ENCODE measurements at regions not wholly inside any gene's neighbourhood (a gene's known extent, or its start where the extent isn't known, plus 50 kb on each side); places are given as distances from the start of the nearest gene placed in this dataset.

- Mint-ChIP-seq H3K9me3 (peaks cover 0 to 6% (median 0%) of the 10 kb centered on the region in 3 donors), H3K27me3 (no peaks in the 10 kb centered on the region), H3K36me3 (no peaks in the 10 kb centered on the region), H3K4me3 (no peak overlapping the region), H3K27ac (no peak overlapping the region), H3K4me1 (peaks cover 0 to 9% (median 0%) of the 10 kb centered on the region in 3 donors)
- H3K4me3 ChIP-seq (ENCODE audit: control insufficient read depth in 1 of 2, extremely low read depth in 1 of 2, low read length in 1 of 2) = no peak overlapping the region
- no peak overlapping the region for H3K27ac ChIP-seq (ENCODE audit: low read length)
- H3K4me1 ChIP-seq (ENCODE audit: control insufficient read depth in 1 of 2, extremely low read depth in 1 of 2, insufficient read depth in 2 of 2, low read length in 2 of 2) = no peaks in the 10 kb centered on the region
- POLR2A ChIA-PET = no interaction called here
- CTCF ChIA-PET = no interaction called here
- H3K27me3 ChIP-seq (replicated peaks in 1 of 2; ENCODE audit: control insufficient read depth in 2 of 2, extremely low read depth in 1 of 2, insufficient read depth in 2 of 2, low read length in 1 of 2) = no peaks in the 10 kb centered on the region
- H3K9me3 ChIP-seq = no peaks in the 10 kb centered on the region
- no peak for DNase-seq
- H3K36me3 ChIP-seq (ENCODE audit: control insufficient read depth in 2 of 2, extremely low read depth in 1 of 2, insufficient read depth in 1 of 2, low read length in 1 of 2) = no peaks in the 10 kb centered on the region
- WGBS (ENCODE audit: insufficient coverage) = no CpG with 5 or more reads among the region's 2 CpGs
- ATAC-seq (replicated peaks in 1 of 4) = no peak
Measured at GRCh38 chr1:98305362-98305761, 356.2 kb upstream of the SNX7 start.

DNA sequence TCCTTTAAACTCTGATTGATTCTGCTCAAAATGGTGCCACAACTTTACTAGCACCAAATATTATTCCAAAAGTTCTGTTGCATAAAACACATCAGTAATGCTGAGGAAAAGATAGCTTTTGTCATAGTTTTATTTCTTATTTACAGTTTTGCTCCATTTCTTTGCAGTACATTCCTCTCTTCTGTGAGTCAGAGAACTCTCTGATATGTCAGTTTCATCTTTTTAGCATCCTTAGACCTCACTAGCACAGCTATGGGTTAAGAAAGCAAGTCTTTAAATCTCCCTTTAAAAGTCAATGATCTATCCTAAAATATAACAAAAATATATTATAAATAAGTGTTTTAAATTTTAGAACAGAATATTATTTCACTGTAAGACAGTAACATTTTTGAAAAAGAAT lies 356.6 kb upstream of the SNX7 start:
- Mint-ChIP-seq H3K4me3 (no peak overlapping the region), H3K27me3 (no peaks in the 10 kb centered on the region), H3K36me3 (no peaks in the 10 kb centered on the region), H3K4me1 (peaks cover 0 to 9% (median 0%) of the 10 kb centered on the region in 3 donors), H3K27ac (no peak overlapping the region), H3K9me3 (peaks cover 0 to 3% (median 0%) of the 10 kb centered on the region in 3 donors)
- Histone ChIP-seq H3K36me3 (ENCODE audit: control insufficient read depth in 2 of 2, extremely low read depth in 1 of 2, insufficient read depth in 1 of 2, low read length in 1 of 2) (no peaks in the 10 kb centered on the region), H3K27me3 (replicated peaks in 1 of 2; ENCODE audit: control insufficient read depth in 2 of 2, extremely low read depth in 1 of 2, insufficient read depth in 2 of 2, low read length in 1 of 2) (no peaks in the 10 kb centered on the region), H3K4me1 (ENCODE audit: control insufficient read depth in 1 of 2, extremely low read depth in 1 of 2, insufficient read depth in 2 of 2, low read length in 2 of 2) (no peaks in the 10 kb centered on the region), H3K9me3 (no peaks in the 10 kb centered on the region), H3K4me3 (ENCODE audit: control insufficient read depth in 1 of 2, extremely low read depth in 1 of 2, low read length in 1 of 2) (no peak overlapping the region), H3K27ac (ENCODE audit: low read length) (no peak overlapping the region)
- ATAC-seq (replicated peaks in 1 of 4) (no peak), DNase-seq (no peak)
- ChIA-PET POLR2A (no interaction called here), CTCF (no interaction called here)

GRCh38 chr1:98299861-98300260 lies 361.7 kb upstream of the SNX7 start:
- no peak overlapping the region for H3K4me3 ChIP-seq (ENCODE audit: control insufficient read depth in 1 of 2, extremely low read depth in 1 of 2, low read length in 1 of 2)
- no peaks in the 10 kb centered on the region for H3K27me3 ChIP-seq (replicated peaks in 1 of 2; ENCODE audit: control insufficient read depth in 2 of 2, extremely low read depth in 1 of 2, insufficient read depth in 2 of 2, low read length in 1 of 2)
- H3K27ac ChIP-seq (ENCODE audit: low read length) = no peak overlapping the region
- DNase-seq (no peak), ATAC-seq (replicated peaks in 1 of 4) (no peak)
- no peaks in the 10 kb centered on the region for H3K4me1 ChIP-seq (ENCODE audit: control insufficient read depth in 1 of 2, extremely low read depth in 1 of 2, insufficient read depth in 2 of 2, low read length in 2 of 2)
- Mint-ChIP-seq H3K36me3 (no peaks in the 10 kb centered on the region), H3K4me3 (no peak overlapping the region), H3K4me1 (no peaks in the 10 kb centered on the region), H3K9me3 (peaks cover 0 to 3% (median 0%) of the 10 kb centered on the region in 3 donors), H3K27ac (no peak overlapping the region), H3K27me3 (no peaks in the 10 kb centered on the region)
- CTCF ChIA-PET = no interaction called here
- H3K9me3 ChIP-seq = no peaks in the 10 kb centered on the region
- POLR2A ChIA-PET = no interaction called here
- 100% methylated on average over 1 of the region's 3 CpGs for WGBS (ENCODE audit: insufficient coverage)
- no peaks in the 10 kb centered on the region for H3K36me3 ChIP-seq (ENCODE audit: control insufficient read depth in 2 of 2, extremely low read depth in 1 of 2, insufficient read depth in 1 of 2, low read length in 1 of 2)

GRCh38 chr1:98299313-98299712 lies 362.2 kb upstream of the SNX7 start:
- H3K27me3 Mint-ChIP-seq = no peaks in the 10 kb centered on the region
- DNase-seq = no peak

GRCh38 chr1:98298319-98298718 lies 363.2 kb upstream of the SNX7 start:
- WGBS (ENCODE audit: insufficient coverage) = no CpG with 5 or more reads among the region's 2 CpGs
- no peaks in the 10 kb centered on the region for H3K36me3 ChIP-seq (ENCODE audit: control insufficient read depth in 2 of 2, extremely low read depth in 1 of 2, insufficient read depth in 1 of 2, low read length in 1 of 2)
- ChIA-PET POLR2A (interaction anchor here in 1 of 2 donors (0.6 kb wide), 1 partner anchor 75 kb away, joined by 3 read pairs; no protein-coding TSS in a partner anchor), CTCF (no interaction called here)
- ATAC-seq (replicated peaks in 1 of 4) (no peak), DNase-seq (no peak)
- no peak overlapping the region for H3K27ac ChIP-seq (ENCODE audit: low read length)
- no peaks in the 10 kb centered on the region for H3K4me1 ChIP-seq (ENCODE audit: control insufficient read depth in 1 of 2, extremely low read depth in 1 of 2, insufficient read depth in 2 of 2, low read length in 2 of 2)
- H3K27me3 Mint-ChIP-seq = no peaks in the 10 kb centered on the region
- H3K36me3 Mint-ChIP-seq = no peaks in the 10 kb centered on the region
- no peak overlapping the region for H3K4me3 Mint-ChIP-seq
- peaks cover 0 to 3% (median 0%) of the 10 kb centered on the region in 3 donors for H3K9me3 Mint-ChIP-seq
- H3K27ac Mint-ChIP-seq = no peak overlapping the region
- H3K4me1 Mint-ChIP-seq = no peaks in the 10 kb centered on the region
- no peaks in the 10 kb centered on the region for H3K9me3 ChIP-seq
- H3K27me3 ChIP-seq (replicated peaks in 1 of 2; ENCODE audit: control insufficient read depth in 2 of 2, extremely low read depth in 1 of 2, insufficient read depth in 2 of 2, low read length in 1 of 2) = no peaks in the 10 kb centered on the region
- H3K4me3 ChIP-seq (ENCODE audit: control insufficient read depth in 1 of 2, extremely low read depth in 1 of 2, low read length in 1 of 2) = no peak overlapping the region

More at GRCh38 chr1:98299313-98299712, 362.2 kb upstream of the SNX7 start:
- H3K4me1 Mint-ChIP-seq = no peaks in the 10 kb centered on the region
- Histone ChIP-seq H3K27ac (ENCODE audit: low read length) (no peak overlapping the region), H3K4me3 (ENCODE audit: control insufficient read depth in 1 of 2, extremely low read depth in 1 of 2, low read length in 1 of 2) (no peak overlapping the region), H3K9me3 (no peaks in the 10 kb centered on the region), H3K36me3 (ENCODE audit: control insufficient read depth in 2 of 2, extremely low read depth in 1 of 2, insufficient read depth in 1 of 2, low read length in 1 of 2) (no peaks in the 10 kb centered on the region), H3K4me1 (ENCODE audit: control insufficient read depth in 1 of 2, extremely low read depth in 1 of 2, insufficient read depth in 2 of 2, low read length in 2 of 2) (no peaks in the 10 kb centered on the region), H3K27me3 (replicated peaks in 1 of 2; ENCODE audit: control insufficient read depth in 2 of 2, extremely low read depth in 1 of 2, insufficient read depth in 2 of 2, low read length in 1 of 2) (no peaks in the 10 kb centered on the region)
- no peak overlapping the region for H3K4me3 Mint-ChIP-seq
- POLR2A ChIA-PET = no interaction called here
- peaks cover 0 to 3% (median 0%) of the 10 kb centered on the region in 3 donors for H3K9me3 Mint-ChIP-seq
- no peaks in the 10 kb centered on the region for H3K36me3 Mint-ChIP-seq
- no peak overlapping the region for H3K27ac Mint-ChIP-seq
- CTCF ChIA-PET = no interaction called here
- no peak for ATAC-seq (replicated peaks in 1 of 4)

GRCh38 chr1:98296681-98297080 lies 364.8 kb upstream of the SNX7 start:
- ATAC-seq (replicated peaks in 1 of 4) = no peak
- DNase-seq = no peak
- Mint-ChIP-seq H3K27ac (no peak overlapping the region), H3K4me1 (no peaks in the 10 kb centered on the region), H3K9me3 (peaks cover 0 to 3% (median 0%) of the 10 kb centered on the region in 3 donors), H3K4me3 (no peak overlapping the region), H3K36me3 (no peaks in the 10 kb centered on the region), H3K27me3 (no peaks in the 10 kb centered on the region)
- Histone ChIP-seq H3K9me3 (no peaks in the 10 kb centered on the region), H3K27ac (ENCODE audit: low read length) (no peak overlapping the region), H3K4me1 (ENCODE audit: control insufficient read depth in 1 of 2, extremely low read depth in 1 of 2, insufficient read depth in 2 of 2, low read length in 2 of 2) (no peaks in the 10 kb centered on the region), H3K27me3 (replicated peaks in 1 of 2; ENCODE audit: control insufficient read depth in 2 of 2, extremely low read depth in 1 of 2, insufficient read depth in 2 of 2, low read length in 1 of 2) (no peaks in the 10 kb centered on the region), H3K36me3 (ENCODE audit: control insufficient read depth in 2 of 2, extremely low read depth in 1 of 2, insufficient read depth in 1 of 2, low read length in 1 of 2) (no peaks in the 10 kb centered on the region), H3K4me3 (ENCODE audit: control insufficient read depth in 1 of 2, extremely low read depth in 1 of 2, low read length in 1 of 2) (no peak overlapping the region)
- CTCF ChIA-PET = no interaction called here
- WGBS (ENCODE audit: insufficient coverage) = no CpG with 5 or more reads among the region's 1 CpG
- POLR2A ChIA-PET = no interaction called here

- Mint-ChIP-seq H3K27me3 (no peaks in the 10 kb centered on the region), H3K9me3 (peaks cover 0 to 3% (median 0%) of the 10 kb centered on the region in 3 donors), H3K4me1 (no peaks in the 10 kb centered on the region), H3K27ac (no peak overlapping the region), H3K4me3 (no peak overlapping the region), H3K36me3 (no peaks in the 10 kb centered on the region)
- Histone ChIP-seq H3K4me1 (ENCODE audit: control insufficient read depth in 1 of 2, extremely low read depth in 1 of 2, insufficient read depth in 2 of 2, low read length in 2 of 2) (no peaks in the 10 kb centered on the region), H3K36me3 (ENCODE audit: control insufficient read depth in 2 of 2, extremely low read depth in 1 of 2, insufficient read depth in 1 of 2, low read length in 1 of 2) (no peaks in the 10 kb centered on the region), H3K27ac (ENCODE audit: low read length) (no peak overlapping the region), H3K9me3 (no peaks in the 10 kb centered on the region), H3K27me3 (replicated peaks in 1 of 2; ENCODE audit: control insufficient read depth in 2 of 2, extremely low read depth in 1 of 2, insufficient read depth in 2 of 2, low read length in 1 of 2) (no peaks in the 10 kb centered on the region), H3K4me3 (ENCODE audit: control insufficient read depth in 1 of 2, extremely low read depth in 1 of 2, low read length in 1 of 2) (no peak overlapping the region)
- ATAC-seq (replicated peaks in 1 of 4) = no peak
- ChIA-PET POLR2A (no interaction called here), CTCF (no interaction called here)
- no peak for DNase-seq
- no CpG with 5 or more reads among the region's 2 CpGs for WGBS (ENCODE audit: insufficient coverage)
Measured at GRCh38 chr1:98294127-98294526, 367.4 kb upstream of the SNX7 start.
